Effector memory CD4-positive, alpha-beta T cell (primary cell): ENCODE measurements at regions not wholly inside any gene's neighbourhood (a gene's known extent, or its start where the extent isn't known, plus 50 kb on each side); places are given as distances from the start of the nearest gene placed in this dataset.

Source experiments
- DNase-seq, 3 donors: peaks; one replicate each; pipeline ENCODE4 v3.0.0-alpha.2; 2020
- H3K27ac ChIP-seq: 2 replicates; pipeline ENCODE4 v1.7.0; 2013; ENCODE audit warnings: mild to moderate bottlenecking, low read length, moderate library complexity; ENCODE audit not compliant: insufficient read depth, poor library complexity, severe bottlenecking
- H3K27me3 ChIP-seq: replicated peaks from 2 replicates; pipeline ENCODE4 v1.7.0; 2013; ENCODE audit warnings: mild to moderate bottlenecking, low read length; ENCODE audit not compliant: insufficient read depth, control insufficient read depth, poor library complexity, severe bottlenecking
- H3K36me3 ChIP-seq: 2 replicates; pipeline ENCODE4 v1.7.0; 2013; ENCODE audit warnings: mild to moderate bottlenecking, low read length, moderate library complexity; ENCODE audit not compliant: control insufficient read depth, insufficient read depth
- H3K4me1 ChIP-seq: 2 replicates; pipeline ENCODE4 v1.7.0; 2013; ENCODE audit warnings: low read length, mild to moderate bottlenecking; ENCODE audit not compliant: control insufficient read depth, insufficient read depth, poor library complexity, severe bottlenecking
- H3K4me3 ChIP-seq: 2 replicates; pipeline ENCODE4 v1.7.0; 2013; ENCODE audit warnings: low read length, low read depth, mild to moderate bottlenecking; ENCODE audit not compliant: insufficient read depth, poor library complexity, severe bottlenecking
- H3K9me3 ChIP-seq: 2 replicates; pipeline ENCODE4 v1.7.0; 2013; ENCODE audit warnings: mild to moderate bottlenecking, low read length, moderate library complexity; ENCODE audit not compliant: control insufficient read depth

- Histone ChIP-seq H3K27ac (no peak overlapping the region), H3K9me3 (no peaks in the 10 kb centered on the region), H3K27me3 (no peaks in the 10 kb centered on the region), H3K4me3 (no peak overlapping the region), H3K36me3 (no peaks in the 10 kb centered on the region), H3K4me1 (no peaks in the 10 kb centered on the region)
- no peak for DNase-seq
These were observed 937.9 kb downstream of the TUSC7 start for GRCh38 chr3:117647435-117647834.

- DNase-seq, result no peak
- H3K9me3 ChIP-seq, result no peaks in the 10 kb centered on the region
- H3K4me3 ChIP-seq, result no peak overlapping the region
- no peak overlapping the region for H3K27ac ChIP-seq
- H3K36me3 ChIP-seq, result no peaks in the 10 kb centered on the region
- no peaks in the 10 kb centered on the region for H3K27me3 ChIP-seq
- no peaks in the 10 kb centered on the region for H3K4me1 ChIP-seq
These were observed 941.7 kb downstream of the TUSC7 start for GRCh38 chr3:117651246-117651645.

- no peak for DNase-seq
- Histone ChIP-seq H3K27me3 (no peaks in the 10 kb centered on the region), H3K9me3 (no peaks in the 10 kb centered on the region), H3K4me1 (no peaks in the 10 kb centered on the region), H3K36me3 (no peaks in the 10 kb centered on the region), H3K4me3 (no peak overlapping the region), H3K27ac (no peak overlapping the region)
These were observed 946.8 kb downstream of the TUSC7 start for GRCh38 chr3:117656391-117656790.

- Histone ChIP-seq H3K27me3 (no peaks in the 10 kb centered on the region), H3K4me1 (no peaks in the 10 kb centered on the region), H3K9me3 (no peaks in the 10 kb centered on the region), H3K36me3 (no peaks in the 10 kb centered on the region), H3K27ac (no peak overlapping the region), H3K4me3 (no peak overlapping the region)
- no peak for DNase-seq
These were observed 947.7 kb downstream of the TUSC7 start for GRCh38 chr3:117657278-117657677.

GRCh38 chr3:117660941-117661817 is 951.6 kb downstream of the TUSC7 start:
- Histone ChIP-seq H3K9me3 (no peaks in the 10 kb centered on the region), H3K27ac (no peak overlapping the region), H3K36me3 (no peaks in the 10 kb centered on the region), H3K27me3 (no peaks in the 10 kb centered on the region), H3K4me1 (no peaks in the 10 kb centered on the region), H3K4me3 (no peak overlapping the region)
- no peak for DNase-seq

GRCh38 chr3:117661818-117662095 is 952.2 kb downstream of the TUSC7 start:
- no peak overlapping the region for H3K27ac ChIP-seq
- H3K9me3 ChIP-seq, result no peaks in the 10 kb centered on the region
- no peaks in the 10 kb centered on the region for H3K36me3 ChIP-seq
- no peaks in the 10 kb centered on the region for H3K4me1 ChIP-seq
- H3K27me3 ChIP-seq, result no peaks in the 10 kb centered on the region
- H3K4me3 ChIP-seq, result no peak overlapping the region
- DNase-seq, result no peak

- Histone ChIP-seq H3K4me1 (no peaks in the 10 kb centered on the region), H3K27ac (no peak overlapping the region), H3K4me3 (no peak overlapping the region), H3K9me3 (no peaks in the 10 kb centered on the region), H3K27me3 (no peaks in the 10 kb centered on the region), H3K36me3 (no peaks in the 10 kb centered on the region)
- DNase-seq, result no peak
These were observed 955.7 kb downstream of the TUSC7 start for GRCh38 chr3:117665296-117665695.

GRCh38 chr3:117666325-117666724 is 956.7 kb downstream of the TUSC7 start:
- Histone ChIP-seq H3K27ac (no peak overlapping the region), H3K4me3 (no peak overlapping the region), H3K27me3 (no peaks in the 10 kb centered on the region), H3K36me3 (no peaks in the 10 kb centered on the region), H3K9me3 (no peaks in the 10 kb centered on the region), H3K4me1 (no peaks in the 10 kb centered on the region)
- DNase-seq, result no peak

GRCh38 chr3:117666812-117667211 is 957.2 kb downstream of the TUSC7 start:
- Histone ChIP-seq H3K9me3 (no peaks in the 10 kb centered on the region), H3K36me3 (no peaks in the 10 kb centered on the region), H3K27ac (no peak overlapping the region), H3K27me3 (no peaks in the 10 kb centered on the region), H3K4me1 (no peaks in the 10 kb centered on the region), H3K4me3 (no peak overlapping the region)
- DNase-seq, result no peak

GRCh38 chr3:117669774-117670173 is 960.2 kb downstream of the TUSC7 start:
- no peaks in the 10 kb centered on the region for H3K9me3 ChIP-seq
- H3K36me3 ChIP-seq, result no peaks in the 10 kb centered on the region
- H3K4me1 ChIP-seq, result no peaks in the 10 kb centered on the region
- H3K4me3 ChIP-seq, result no peak overlapping the region
- no peak overlapping the region for H3K27ac ChIP-seq
- no peak for DNase-seq
- H3K27me3 ChIP-seq, result no peaks in the 10 kb centered on the region
